H9 (cell line): ENCODE measurements at regions not wholly inside any gene's neighbourhood (a gene's known extent, or its start where the extent isn't known, plus 50 kb on each side); places are given as distances from the start of the nearest gene placed in this dataset.

Experiments
- DNase-seq: peaks from one replicate; pipeline ENCODE4 v3.0.0-alpha.2; 2017
- H2AFZ ChIP-seq: one replicate; pipeline ENCODE4 v1.6.1; 2013; ENCODE audit warnings: mild to moderate bottlenecking, low read length, control low read depth, moderate library complexity
- H2AK5ac ChIP-seq: 2 replicates; pipeline ENCODE4 v1.6.1; 2013; ENCODE audit warnings: low read length, control low read depth, mixed read lengths; ENCODE audit not compliant: insufficient read length
- H2BK120ac ChIP-seq: one replicate; pipeline ENCODE4 v1.6.1; 2013; ENCODE audit warnings: low read depth, mild to moderate bottlenecking, low read length, control low read depth, inconsistent platforms; ENCODE audit not compliant: poor library complexity, severe bottlenecking
- H2BK12ac ChIP-seq: 2 replicates; pipeline ENCODE4 v1.6.1; 2013; ENCODE audit warnings: low read length, control low read depth, mixed read lengths, low read depth; ENCODE audit not compliant: insufficient read length
- H2BK15ac ChIP-seq: 2 replicates; pipeline ENCODE4 v1.6.1; 2013; ENCODE audit warnings: low read depth, low read length, control low read depth
- H2BK20ac ChIP-seq: one replicate; pipeline ENCODE4 v1.6.1; 2013; ENCODE audit warnings: low read depth, mild to moderate bottlenecking, low read length, control low read depth, inconsistent platforms; ENCODE audit not compliant: poor library complexity, severe bottlenecking
- H2BK5ac ChIP-seq: 2 replicates; pipeline ENCODE4 v1.6.1; 2013; ENCODE audit warnings: low read length, control low read depth, mixed read lengths; ENCODE audit not compliant: insufficient read length
- H3K14ac ChIP-seq: 2 replicates; pipeline ENCODE4 v1.6.1; 2013; ENCODE audit warnings: low read length, control low read depth; ENCODE audit not compliant: insufficient read depth
- H3K18ac ChIP-seq: 2 replicates; pipeline ENCODE4 v1.6.1; 2013; ENCODE audit warnings: low read depth, mild to moderate bottlenecking, mixed read lengths, low read length, control low read depth; ENCODE audit not compliant: insufficient read length
- H3K23ac ChIP-seq: 2 replicates; pipeline ENCODE4 v1.6.1; 2013; ENCODE audit warnings: low read length, control low read depth, mixed read lengths, low read depth; ENCODE audit not compliant: insufficient read length
- H3K23me2 ChIP-seq: 2 replicates; pipeline ENCODE4 v1.6.1; 2013; ENCODE audit warnings: low read depth, mild to moderate bottlenecking, mixed read lengths, low read length, control low read depth; ENCODE audit not compliant: insufficient read length, poor library complexity, severe bottlenecking
- H3K27ac ChIP-seq: 2 replicates; pipeline ENCODE4 v1.5.1; 2013; ENCODE audit warnings: low read length, control low read depth, mixed read lengths, low read depth; ENCODE audit not compliant: insufficient read length
- H3K27me3 ChIP-seq: 2 replicates; pipeline ENCODE4 v1.6.1; 2013; ENCODE audit warnings: low read length, control low read depth, inconsistent platforms; ENCODE audit not compliant: insufficient read depth
- H3K4ac ChIP-seq: 2 replicates; pipeline ENCODE4 v1.6.1; 2013; ENCODE audit warnings: low read depth, mild to moderate bottlenecking, control low read depth, inconsistent platforms, low read length, moderate library complexity
- H3K4me1 ChIP-seq: 2 replicates; pipeline ENCODE4 v1.6.1; 2013; ENCODE audit warnings: low read length, control low read depth, inconsistent platforms; ENCODE audit not compliant: insufficient read depth
- H3K4me2 ChIP-seq: 2 replicates; pipeline ENCODE4 v1.6.1; 2013; ENCODE audit warnings: low read length, control low read depth, mixed read lengths; ENCODE audit not compliant: insufficient read length, insufficient read depth
- H3K56ac ChIP-seq: 2 replicates; pipeline ENCODE4 v1.6.1; 2013; ENCODE audit warnings: low read depth, mild to moderate bottlenecking, mixed read lengths, low read length, control low read depth; ENCODE audit not compliant: insufficient read length
- H3K79me1 ChIP-seq: 2 replicates; pipeline ENCODE4 v1.6.1; 2013; ENCODE audit warnings: low read depth, mild to moderate bottlenecking, moderate library complexity, low read length, control low read depth, inconsistent platforms; ENCODE audit not compliant: insufficient read depth, poor library complexity, severe bottlenecking
- H3K79me2 ChIP-seq: 2 replicates; pipeline ENCODE4 v1.6.1; 2013; ENCODE audit warnings: low read length, control low read depth, inconsistent platforms; ENCODE audit not compliant: insufficient read depth
- H3K9ac ChIP-seq: 2 replicates; pipeline ENCODE4 v1.6.1; 2013; ENCODE audit warnings: low read length, control low read depth, mixed read lengths; ENCODE audit not compliant: insufficient read length; ENCODE audit errors: extremely low read depth
- H3K9me3 ChIP-seq: one replicate; pipeline ENCODE4 v1.6.1; 2013; ENCODE audit warnings: low read depth, low read length, inconsistent platforms; ENCODE audit not compliant: control insufficient read depth
- H3T11ph ChIP-seq: one replicate; pipeline ENCODE4 v1.6.1; 2013; ENCODE audit warnings: mild to moderate bottlenecking, low read length, control low read depth, inconsistent platforms
- H4K20me1 ChIP-seq: one replicate; pipeline ENCODE4 v1.6.1; 2013; ENCODE audit not compliant: control insufficient read depth, insufficient read length, insufficient read depth
- H4K5ac ChIP-seq: 2 replicates; pipeline ENCODE4 v1.6.1; 2013; ENCODE audit warnings: low read depth, mild to moderate bottlenecking, mixed read lengths, low read length, control low read depth; ENCODE audit not compliant: insufficient read length
- H4K8ac ChIP-seq: replicated peaks from 2 replicates; pipeline ENCODE4 v1.6.1; 2013; ENCODE audit warnings: low read length, control low read depth, mixed read lengths, low read depth; ENCODE audit not compliant: insufficient read length
- H4K91ac ChIP-seq: 2 replicates; pipeline ENCODE4 v1.6.1; 2013; ENCODE audit warnings: low read depth, mild to moderate bottlenecking, moderate library complexity, mixed read lengths, low read length, control low read depth; ENCODE audit not compliant: insufficient read length
- H3K27ac Mint-ChIP-seq, 3 experiments: 2 replicates in 2 of 3; 3 replicates in 1 of 3; pipeline ENCODE4 v1.8.0; 2020 to 2021; ENCODE audit warnings: mixed read lengths in 3 of 3, mild to moderate bottlenecking in 1 of 3, moderate library complexity in 1 of 3
- H3K27me3 Mint-ChIP-seq: 2 replicates; pipeline ENCODE4 v1.8.0; 2021; ENCODE audit warnings: low read depth, mild to moderate bottlenecking, moderate library complexity, mixed read lengths
- H3K36me3 Mint-ChIP-seq, 3 experiments: 2 replicates in 2 of 3; 3 replicates in 1 of 3; pipeline ENCODE4 v1.8.0; 2020 to 2021; ENCODE audit warnings: low read depth in 3 of 3, mixed read lengths in 3 of 3; ENCODE audit not compliant: insufficient read depth in 1 of 3
- H3K4me1 Mint-ChIP-seq, 2 experiments: 2 replicates each; pipeline ENCODE4 v1.8.0; 2020; ENCODE audit warnings: mixed read lengths in 2 of 2
- H3K4me3 Mint-ChIP-seq, 2 experiments: 2 replicates in 1 of 2; 3 replicates in 1 of 2; pipeline ENCODE4 v1.8.0; 2020 to 2021; ENCODE audit warnings: mild to moderate bottlenecking in 2 of 2, mixed read lengths in 2 of 2, moderate library complexity in 1 of 2
- H3K9me3 Mint-ChIP-seq, 2 experiments: 2 replicates in 1 of 2; 3 replicates in 1 of 2; pipeline ENCODE4 v1.8.0; 2020; ENCODE audit warnings: mild to moderate bottlenecking in 2 of 2, mixed read lengths in 2 of 2, moderate library complexity in 1 of 2
- CTCF ChIP-seq: fragments of 200-600 bp; sonication (generic); conservative IDR thresholded peaks from 3 replicates; pipeline ENCODE4 v1.8.0; 2021; ENCODE audit warnings: antibody characterized with exemption, mild to moderate bottlenecking
- WGBS: extraction: QIAGEN DNeasy Blood & Tissue Kit; methylation state at CpG from one replicate; pipeline ENCODE4 v1.1.7; 2013; ENCODE audit warnings: missing lambda C conversion rate, low lambda C conversion rate, mixed read lengths; ENCODE audit not compliant: insufficient read length; ENCODE audit errors: extremely low coverage; 5-methylcytosine and 5-hydroxymethylcytosine counted together

- no CpG with 5 or more reads among the region's 1 CpG for WGBS
- H3K27ac Mint-ChIP-seq: no peak overlapping the region
These were observed 853.7 kb downstream of the FAT4 start for GRCh38 chr4:126168484-126168883.

More at GRCh38 chr4:126168484-126168883, 853.7 kb downstream of the FAT4 start:
- no peaks in the 10 kb centered on the region for H3K79me1 ChIP-seq
- no peak overlapping the region for H3K9ac ChIP-seq
- no peak overlapping the region for H2AK5ac ChIP-seq
- no peak overlapping the region for H2AFZ ChIP-seq
- H2BK12ac ChIP-seq: no peak overlapping the region
- H3T11ph ChIP-seq: no peak overlapping the region
- H4K91ac ChIP-seq: no peak overlapping the region
- H3K9me3 ChIP-seq: no peaks in the 10 kb centered on the region
- H2BK120ac ChIP-seq: no peak overlapping the region
- H2BK15ac ChIP-seq: no peak overlapping the region
- H3K4me2 ChIP-seq: no peak overlapping the region
- no peaks in the 10 kb centered on the region for H3K23me2 ChIP-seq
- no peak overlapping the region for H3K23ac ChIP-seq
- H4K5ac ChIP-seq: no peak overlapping the region
- no peak overlapping the region for H3K14ac ChIP-seq
- peaks cover 0 to 2% of the 10 kb centered on the region in 2 experiments; a peak in 1 of 5 replicates for H3K9me3 Mint-ChIP-seq
- H3K27me3 ChIP-seq: no peaks in the 10 kb centered on the region
- no peak overlapping the region for H3K18ac ChIP-seq
- H3K36me3 Mint-ChIP-seq: no peaks in the 10 kb centered on the region; a peak in 2 of 7 replicates
- H2BK20ac ChIP-seq: no peak overlapping the region
- no peak overlapping the region for H3K4me3 Mint-ChIP-seq
- H2BK5ac ChIP-seq: no peak overlapping the region
- no peak overlapping the region for H3K27ac ChIP-seq
- no peaks in the 10 kb centered on the region for H3K4me1 Mint-ChIP-seq
- no peak for TF ChIP-seq CTCF
- H3K56ac ChIP-seq: no peak overlapping the region
- DNase-seq: no peak
- no peak overlapping the region for H4K8ac ChIP-seq
- H3K4ac ChIP-seq: no peak overlapping the region
- no peaks in the 10 kb centered on the region for H3K4me1 ChIP-seq
- H4K20me1 ChIP-seq: no peaks in the 10 kb centered on the region
- no peaks in the 10 kb centered on the region for H3K27me3 Mint-ChIP-seq
- H3K79me2 ChIP-seq: no peaks in the 10 kb centered on the region
